SH-SY5Y (cell line): ENCODE measurements at regions not wholly inside any gene's neighbourhood (a gene's known extent, or its start where the extent isn't known, plus 50 kb on each side); places are given as distances from the start of the nearest gene placed in this dataset.

Experiments
- GATA2 ChIP-seq: IDR thresholded peaks from 2 replicates; pipeline ENCODE4 v1.6.1; 2011; ENCODE audit warnings: mild to moderate bottlenecking, low read depth, low read length
- GATA3 ChIP-seq: IDR thresholded peaks from 2 replicates; pipeline ENCODE4 v1.6.1; 2011; ENCODE audit warnings: low read depth, mild to moderate bottlenecking, low read length, moderate library complexity

DNA sequence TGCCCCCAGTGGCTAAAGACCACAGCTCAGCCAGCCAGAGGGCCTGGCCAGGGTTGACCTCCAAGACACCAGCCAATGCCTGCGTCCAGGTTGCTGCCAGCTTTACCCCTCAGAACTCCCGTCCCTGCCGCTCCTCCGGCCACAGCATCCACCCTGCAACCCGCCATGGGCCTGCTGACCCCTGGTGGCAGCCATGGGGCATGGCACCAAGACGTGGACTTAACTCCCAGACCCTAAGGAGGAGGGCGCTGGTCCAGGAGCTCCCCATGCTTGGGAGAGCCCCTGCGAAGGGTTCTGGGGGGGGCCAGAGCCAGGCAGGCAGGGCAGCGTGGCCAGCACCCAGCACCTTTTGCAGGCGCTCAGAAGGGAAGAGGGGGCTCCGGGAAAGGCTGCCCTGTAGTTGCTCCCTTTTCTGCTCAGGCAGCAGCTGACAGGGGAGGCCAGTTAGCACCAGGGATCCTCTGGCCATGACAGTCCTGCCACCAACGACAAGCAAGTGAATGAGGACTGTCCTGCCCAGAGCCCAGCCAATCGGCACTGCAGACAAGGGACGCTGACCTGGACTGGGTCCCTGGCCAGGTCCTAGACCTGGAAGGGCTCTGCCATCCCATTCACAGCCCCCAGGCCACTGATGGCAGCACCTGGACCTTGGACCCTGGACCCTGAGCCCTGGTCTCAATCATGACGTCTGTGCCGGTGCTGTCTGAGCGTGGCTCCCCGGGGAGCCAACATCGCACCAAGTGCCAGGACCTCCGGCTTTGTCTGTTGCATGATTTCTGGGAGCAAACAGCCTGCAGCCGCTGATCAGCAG lies 246.2 kb downstream of the NPHP4 start:
- no peak for TF ChIP-seq GATA3
- TF ChIP-seq GATA2: no peak

DNA sequence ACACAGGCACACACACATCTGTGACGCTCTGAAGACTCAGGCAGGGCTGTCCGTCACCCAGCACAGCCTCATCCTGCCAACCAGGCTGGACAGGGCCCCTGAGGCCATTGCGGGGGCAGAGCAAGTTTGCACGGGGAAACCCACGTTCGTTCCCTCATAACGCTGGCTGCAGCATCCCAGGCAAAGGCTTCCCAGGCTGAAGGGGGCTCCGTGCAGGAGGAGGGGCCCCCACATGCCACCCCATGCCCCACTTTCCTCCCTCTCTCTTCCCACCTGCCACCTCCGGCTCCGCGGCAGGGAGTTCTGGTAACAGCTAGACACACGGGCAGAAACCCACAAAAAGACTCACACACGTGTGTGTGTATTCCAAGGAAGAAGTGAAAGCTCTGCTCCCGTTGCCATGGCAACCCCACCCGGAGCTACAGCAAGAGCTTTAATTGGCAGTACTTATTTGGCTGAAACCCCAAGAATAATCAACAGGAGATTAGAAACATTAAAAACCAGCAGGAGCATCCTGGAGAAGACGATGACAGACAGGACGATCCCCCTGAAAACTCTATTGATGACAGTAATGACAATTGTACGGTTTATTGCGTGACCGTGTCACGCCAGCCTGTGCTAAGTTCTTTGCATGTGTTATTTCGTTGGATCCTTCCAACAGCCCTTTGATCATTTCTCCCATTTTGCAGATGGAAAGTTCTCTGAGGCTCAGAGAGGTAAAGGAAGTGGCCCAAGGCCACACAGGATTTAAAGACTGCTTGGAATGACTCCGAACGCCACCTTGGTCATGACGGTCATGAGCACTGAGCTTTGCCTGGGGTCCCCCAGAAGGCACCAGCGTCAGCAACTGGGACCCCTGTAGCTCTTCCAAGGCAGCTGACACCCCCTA lies 247.1 kb downstream of the NPHP4 start:
- TF ChIP-seq GATA3 (no peak), GATA2 (no peak)

DNA sequence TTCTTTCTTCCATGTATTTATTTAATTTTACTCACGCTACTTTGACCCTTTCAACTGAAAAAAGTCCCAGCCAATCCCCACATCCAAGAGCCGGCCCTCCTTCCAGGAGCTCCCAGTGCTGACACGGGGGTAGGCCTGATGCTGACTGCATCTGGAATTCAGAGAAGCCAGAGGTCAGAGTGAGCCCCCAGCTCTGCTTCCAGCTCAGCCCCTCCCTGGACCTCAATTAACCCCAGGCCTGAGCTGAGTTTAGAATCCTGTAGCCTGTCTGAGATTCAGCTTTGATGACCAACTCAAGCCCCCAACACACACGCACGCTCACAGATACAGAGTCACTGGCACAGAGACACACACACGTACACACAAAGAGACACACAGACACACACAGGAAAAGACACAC lies 247.9 kb downstream of the NPHP4 start:
- no peak for TF ChIP-seq GATA3
- TF ChIP-seq GATA2: no peak

GRCh38 chr1:5743435-5744095 lies 248.7 kb downstream of the NPHP4 start:
- no peak for TF ChIP-seq GATA2
- TF ChIP-seq GATA3: no peak

- TF ChIP-seq GATA3 (no peak), GATA2 (no peak)
Observed at GRCh38 chr1:5742801-5743200, 249.4 kb downstream of the NPHP4 start.

- TF ChIP-seq GATA3 (no peak), GATA2 (no peak)
Observed at GRCh38 chr1:5742032-5742431, 250.2 kb downstream of the NPHP4 start.

DNA sequence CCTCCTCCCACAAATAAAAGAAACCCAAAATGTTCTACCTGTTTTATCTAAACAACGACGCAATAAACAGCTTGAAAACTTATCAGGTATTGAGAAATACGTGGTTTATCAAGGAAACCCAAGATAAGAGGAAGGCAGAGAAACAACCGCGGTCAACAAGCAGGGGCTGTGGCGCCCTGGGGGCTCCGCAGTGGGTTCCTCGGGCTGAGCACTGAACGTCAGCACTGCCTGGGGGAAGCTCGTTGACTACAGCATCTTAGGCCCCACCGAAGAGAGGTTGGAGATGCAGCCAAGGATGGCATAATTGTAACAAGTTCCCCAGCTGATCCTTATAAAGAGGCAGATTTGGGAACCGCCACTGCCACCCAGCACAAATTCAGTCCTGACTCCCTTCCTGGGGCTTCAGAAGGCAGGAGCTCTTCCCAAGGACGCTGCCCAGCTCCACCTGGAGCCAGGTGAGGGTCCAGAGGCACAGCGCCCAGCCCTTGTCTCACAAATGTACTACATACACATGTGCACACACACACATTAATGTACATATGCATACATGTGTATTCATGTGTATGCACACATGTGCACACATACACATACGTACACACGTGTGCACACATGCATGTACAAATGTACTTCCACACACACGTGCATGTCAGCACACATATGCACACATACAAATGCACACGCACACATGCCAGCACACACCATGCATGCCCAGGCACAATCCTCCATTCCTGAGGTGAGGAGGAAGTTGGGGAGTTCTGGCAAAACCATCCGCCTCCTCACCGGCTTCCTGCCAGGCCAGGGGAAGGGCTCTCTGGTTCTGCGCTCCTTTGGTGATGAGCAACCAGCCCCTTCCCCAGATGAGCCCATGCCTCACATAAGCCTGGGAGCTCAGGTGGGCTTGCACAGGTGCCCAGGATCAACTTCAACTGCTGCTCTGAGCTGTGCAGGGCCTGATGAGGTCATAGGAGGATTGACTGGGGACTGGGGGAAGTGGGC lies 251.1 kb downstream of the NPHP4 start:
- TF ChIP-seq GATA2 (no peak), GATA3 (no peak)

GRCh38 chr1:5740450-5740849 lies 251.8 kb downstream of the NPHP4 start:
- no peak for TF ChIP-seq GATA3
- TF ChIP-seq GATA2: no peak

- no peak for TF ChIP-seq GATA3
- no peak for TF ChIP-seq GATA2
Observed at GRCh38 chr1:5739561-5740078, 252.6 kb downstream of the NPHP4 start.

- no peak for TF ChIP-seq GATA3
- TF ChIP-seq GATA2: no peak
Observed at GRCh38 chr1:5738911-5739462, 253.2 kb downstream of the NPHP4 start.

GRCh38 chr1:5737081-5737480 lies 255.1 kb downstream of the NPHP4 start:
- TF ChIP-seq GATA3: no peak
- no peak for TF ChIP-seq GATA2

GRCh38 chr1:5734996-5735395 lies 257.2 kb downstream of the NPHP4 start:
- TF ChIP-seq GATA3 (no peak), GATA2 (no peak)

DNA sequence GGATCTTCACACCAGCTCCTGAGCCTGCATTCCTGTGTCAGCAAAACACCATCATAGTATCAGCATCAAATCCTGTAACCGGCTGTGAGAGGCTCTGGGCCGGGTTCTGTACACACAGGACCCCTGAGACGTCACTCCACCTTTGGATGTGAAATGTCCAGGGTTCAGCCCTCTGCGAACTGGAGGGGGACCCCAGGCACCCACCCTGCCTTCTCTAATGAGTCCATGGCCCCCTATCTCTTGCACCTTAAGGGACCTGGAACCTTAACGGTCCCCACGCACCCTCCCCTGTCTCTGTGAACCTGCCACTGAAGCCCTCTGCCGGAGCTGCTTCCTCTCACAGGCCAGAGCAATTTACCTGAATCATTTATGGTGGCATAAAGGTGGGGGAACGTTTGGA lies 257.8 kb downstream of the NPHP4 start:
- TF ChIP-seq GATA2 (no peak), GATA3 (no peak)

DNA sequence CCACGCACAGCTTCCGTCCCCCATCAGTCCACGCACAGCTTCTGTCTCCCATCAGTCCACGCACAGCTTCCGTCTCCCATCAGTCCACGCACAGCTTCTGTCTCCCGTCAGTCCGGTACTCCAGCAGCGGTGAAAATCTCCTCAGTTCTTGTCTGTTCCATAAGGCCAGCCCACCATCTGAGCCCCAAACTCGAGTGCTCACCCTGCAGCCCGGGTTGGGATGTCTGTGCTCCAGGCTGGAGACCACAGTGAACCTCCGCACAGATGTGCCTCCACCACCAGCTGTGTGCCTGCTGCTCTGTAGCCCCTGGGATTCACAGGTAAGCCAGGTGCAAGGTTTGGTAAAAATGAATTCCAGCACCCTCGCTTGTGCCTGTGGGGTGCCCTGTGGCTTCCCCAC lies 258.6 kb downstream of the NPHP4 start:
- TF ChIP-seq GATA3 (no peak), GATA2 (no peak)
